SK-N-SH (cell line): ENCODE measurements at regions not wholly inside any gene's neighbourhood (a gene's known extent, or its start where the extent isn't known, plus 50 kb on each side); places are given as distances from the start of the nearest gene placed in this dataset.

ENCODE experiments used
- CTCF ChIP-seq: fragments of 200-600 bp; sonication (generic); IDR thresholded peaks from 2 replicates; pipeline ENCODE4 v1.6.1; 2017; ENCODE audit warnings: antibody characterized with exemption, mild to moderate bottlenecking, moderate library complexity
- EP300 ChIP-seq, 2 experiments: IDR thresholded peaks; 2 replicates each; pipeline versions ENCODE4 v1.4.0 to v1.6.1; 2012; ENCODE audit warnings: borderline replicate concordance in 1 of 2, low read depth in 1 of 2, low read length in 1 of 2
- EZH2phosphoT487 ChIP-seq: fragments of 200-600 bp; sonication (generic); IDR thresholded peaks from 2 replicates; pipeline ENCODE4 v1.6.1; 2017; ENCODE audit warnings: low read depth, mixed run types, mild to moderate bottlenecking, antibody characterized with exemption, moderate library complexity, borderline replicate concordance
- POLR2AphosphoS5 ChIP-seq: IDR thresholded peaks from 2 replicates; pipeline ENCODE4 v1.6.1; 2012; ENCODE audit warnings: low read depth, low read length
- TAF1 ChIP-seq: IDR thresholded peaks from 2 replicates; pipeline ENCODE4 v1.6.1; 2012; ENCODE audit warnings: low read depth, mild to moderate bottlenecking, low read length, moderate library complexity, borderline replicate concordance
- TF ChIP-seq, protein P1 (sequence below): IDR thresholded peaks from 2 replicates; pipeline ENCODE4 v1.4.0; 2012; ENCODE audit warnings: low read depth

GRCh38 chr4:119730671-119730950 is 102.0 kb upstream of the PDE5A start:
- no peak for TF ChIP-seq CTCF
- no peak for TF ChIP-seq POLR2AphosphoS5
- TF ChIP-seq EZH2phosphoT487, result no peak
- TF ChIP-seq EP300 (IDR thresholded peaks at IDR 0.05; ENCODE audit: borderline replicate concordance in 1 of 2, low read depth in 1 of 2, low read length in 1 of 2), result no peak
- TF ChIP-seq, protein P1, sequence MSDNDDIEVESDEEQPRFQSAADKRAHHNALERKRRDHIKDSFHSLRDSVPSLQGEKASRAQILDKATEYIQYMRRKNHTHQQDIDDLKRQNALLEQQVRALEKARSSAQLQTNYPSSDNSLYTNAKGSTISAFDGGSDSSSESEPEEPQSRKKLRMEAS, result no peak
- TF ChIP-seq TAF1, result no peak
